Uterus (tissue), 2 donors: ENCODE measurements at regions not wholly inside any gene's neighbourhood (a gene's known extent, or its start where the extent isn't known, plus 50 kb on each side); places are given as distances from the start of the nearest gene placed in this dataset.

Source experiments
- CTCF ChIP-seq, 4 experiments: fragments of 200-600 bp in 2 of 4; fragments of 450-650 bp in 2 of 4; sonication (generic) in 2 of 4; IDR thresholded peaks; one replicate each; pipeline ENCODE4 v1.5.1; 2016 to 2019; ENCODE audit warnings: antibody characterized with exemption in 4 of 4, mild to moderate bottlenecking in 2 of 4, moderate library complexity in 1 of 4
- POLR2A ChIP-seq, 2 donors: fragments of 450-650 bp; IDR thresholded peaks; one replicate each; pipeline ENCODE4 v1.6.1; 2016; ENCODE audit warnings: antibody characterized with exemption in 2 of 2, mild to moderate bottlenecking in 1 of 2, moderate library complexity in 1 of 2

- TF ChIP-seq CTCF (IDR thresholded peaks at IDR 0.05) (no peak), POLR2A (IDR thresholded peaks at IDR 0.05) (no peak)
Measured at GRCh38 chr10:44322137-44322536, 62.8 kb downstream of the CXCL12 start.
